Lung (tissue), 11 donors: ENCODE measurements at regions not wholly inside any gene's neighbourhood (a gene's known extent, or its start where the extent isn't known, plus 50 kb on each side); places are given as distances from the start of the nearest gene placed in this dataset.

Source experiments
- ATAC-seq: fragments of 200-7000 bp; cut with Tn5 transposase; one replicate; pipeline ENCODE4 v1.9.1; 2020; ENCODE audit warnings: moderate number of reproducible peaks; ENCODE audit not compliant: insufficient read depth, low FRiP score
- DNase-seq, 3 donors: peaks; one replicate each; pipeline ENCODE4 v3.0.0-alpha.2; 2013 to 2017
- H3K27ac ChIP-seq, 2 donors: one replicate each; pipeline ENCODE4 v1.5.1; 2013; ENCODE audit warnings: mild to moderate bottlenecking in 2 of 2, moderate library complexity in 2 of 2, control low read depth in 1 of 2, inconsistent platforms in 1 of 2, low read depth in 1 of 2, low read length in 1 of 2
- H3K27me3 ChIP-seq, 3 donors: one replicate each; pipeline ENCODE4 v1.5.1; 2013; ENCODE audit warnings: low read length in 2 of 3; ENCODE audit not compliant: control insufficient read depth in 3 of 3, insufficient read depth in 3 of 3
- H3K36me3 ChIP-seq, 4 donors: one replicate each; pipeline ENCODE4 v1.5.1; 2013; ENCODE audit warnings: low read length in 4 of 4, mild to moderate bottlenecking in 1 of 4, moderate library complexity in 1 of 4; ENCODE audit not compliant: control insufficient read depth in 4 of 4, insufficient read depth in 4 of 4
- H3K4me1 ChIP-seq, 5 donors: one replicate each; pipeline ENCODE4 v1.5.1; 2013; ENCODE audit warnings: low read length in 5 of 5, mild to moderate bottlenecking in 2 of 5, moderate library complexity in 1 of 5; ENCODE audit not compliant: control insufficient read depth in 5 of 5, insufficient read depth in 5 of 5
- H3K4me3 ChIP-seq: one replicate; pipeline ENCODE4 v1.5.1; 2013; ENCODE audit warnings: mild to moderate bottlenecking, control low read depth, moderate library complexity
- H3K9ac ChIP-seq, 2 donors: one replicate each; pipeline ENCODE4 v1.5.1; 2013; ENCODE audit warnings: low read length in 2 of 2, control low read depth in 1 of 2; ENCODE audit not compliant: insufficient read depth in 1 of 2
- H3K9me3 ChIP-seq, 4 donors: one replicate each; pipeline ENCODE4 v1.5.1; 2013; ENCODE audit warnings: low read length in 3 of 4, mild to moderate bottlenecking in 1 of 4, moderate library complexity in 1 of 4; ENCODE audit not compliant: control insufficient read depth in 4 of 4, insufficient read depth in 3 of 4
- CTCF ChIP-seq: IDR thresholded peaks from 2 replicates; pipeline ENCODE4 v1.5.1; 2012; ENCODE audit warnings: mild to moderate bottlenecking; ENCODE audit errors: control extremely low read depth, extremely low read depth
- WGBS, 2 donors: extraction: QIAGEN DNeasy Blood & Tissue Kit; methylation state at CpG; one replicate each; pipeline ENCODE4 v1.1.7; 2013; 5-methylcytosine and 5-hydroxymethylcytosine counted together
- donor health status: control.
- donor health status: control.
- donor health status: Bipolar disorder and iron deficiency.
- donor health status: healthy.
- donor health status: DM: yes; HTN: yes; CAD: no.

- Histone ChIP-seq H3K9ac (no peak overlapping the region), H3K9me3 (no peaks in the 10 kb centered on the region), H3K27ac (no peak overlapping the region), H3K36me3 (no peaks in the 10 kb centered on the region), H3K27me3 (no peaks in the 10 kb centered on the region), H3K4me1 (no peaks in the 10 kb centered on the region), H3K4me3 (no peak overlapping the region)
- WGBS, 2 donors: 90% methylated on average over 5 of the region's 5 CpGs
- ATAC-seq (no peak), DNase-seq (no peak)
- TF ChIP-seq CTCF: no peak
These were observed 175.7 kb downstream of the FASLG start for GRCh38 chr1:172834609-172835008.

- no peak overlapping the region for H3K9ac ChIP-seq
- 91 to 95% methylated on average over 2 of the region's 2 CpGs for WGBS, 2 donors
- H3K4me1 ChIP-seq: no peaks in the 10 kb centered on the region
- no peak for TF ChIP-seq CTCF
- no peaks in the 10 kb centered on the region for H3K36me3 ChIP-seq
- H3K27ac ChIP-seq: no peak overlapping the region
- ATAC-seq (no peak), DNase-seq (no peak)
- no peaks in the 10 kb centered on the region for H3K9me3 ChIP-seq
- H3K27me3 ChIP-seq: no peaks in the 10 kb centered on the region
- no peak overlapping the region for H3K4me3 ChIP-seq
These were observed 176.9 kb downstream of the FASLG start for GRCh38 chr1:172835834-172836233.

GRCh38 chr1:172837816-172838679, 179.1 kb downstream of the FASLG start:
- Histone ChIP-seq H3K36me3 (no peaks in the 10 kb centered on the region), H3K9ac (no peak overlapping the region), H3K27me3 (no peaks in the 10 kb centered on the region), H3K9me3 (no peaks in the 10 kb centered on the region), H3K4me3 (no peak overlapping the region), H3K27ac (no peak overlapping the region), H3K4me1 (no peaks in the 10 kb centered on the region)
- ATAC-seq (no peak), DNase-seq (no peak)
- TF ChIP-seq CTCF: no peak
- WGBS, 2 donors: 78 to 79% methylated on average over 6 of the region's 6 CpGs
